HepG2 (cell line): ENCODE measurements at regions not wholly inside any gene's neighbourhood (a gene's known extent, or its start where the extent isn't known, plus 50 kb on each side); places are given as distances from the start of the nearest gene placed in this dataset.

Source experiments
- ATAC-seq: fragments of 200-7000 bp; cut with Tn5 transposase; 3 replicates; pipeline ENCODE4 v1.9.1; 2020; ENCODE audit warnings: mild to moderate bottlenecking, moderate library complexity
- BruUV-seq: library from RNA; stranded (reverse); fragments of 400-500 nt; replicated peaks from 2 replicates; lab custom pipeline; 2021; lab: Mats Ljungman, UMichigan
- CTCF ChIA-PET: fragments of 300-600 bp; formaldehyde crosslinking; extraction: SDS; loops from one replicate; lab custom pipeline; 2021; ENCODE audit warnings: low total read pairs, inconsistent platforms, low intra/inter-chr PET ratio; lab: Yijun Ruan, JAX
- POLR2A ChIA-PET: fragments of 350-600 bp; sonication (Branson Sonifier 250); formaldehyde crosslinking; loops from one replicate; lab custom pipeline; 2020; ENCODE audit warnings: antibody characterized with exemption, inconsistent platforms; lab: Yijun Ruan, JAX
- DNase-seq: peaks from one replicate; pipeline ENCODE4 v3.0.0-alpha.2; 2015; ENCODE audit warnings: low spot score
- FAIRE-seq: peaks from 3 replicates; lab custom pipeline; 2011; peaks lifted over from hg19 to GRCh38; lab: Jason Lieb, UNC
- H2AFZ ChIP-seq: one replicate; pipeline ENCODE4 v1.6.1; 2011; ENCODE audit warnings: low read length, inconsistent platforms
- H3K27ac ChIP-seq: fragments of 300-600 bp; 3 replicates; pipeline ENCODE4 v1.8.0; 2011; ENCODE audit warnings: mixed run types, mild to moderate bottlenecking, mixed read lengths, low read length, inconsistent platforms; ENCODE audit not compliant: insufficient read depth; ENCODE audit errors: extremely low read length
- H3K27me3 ChIP-seq, 2 experiments: fragments of 200-600 bp in 1 of 2; 2 replicates in 1 of 2; 3 replicates in 1 of 2; pipeline versions ENCODE4 v1.6.0 to v1.8.0; 2011; ENCODE audit warnings: low read length in 2 of 2, mild to moderate bottlenecking in 2 of 2, moderate library complexity in 2 of 2, inconsistent platforms in 1 of 2; ENCODE audit not compliant: insufficient read depth in 2 of 2, control insufficient read depth in 1 of 2
- H3K36me3 ChIP-seq, 2 experiments: fragments of 200-600 bp in 1 of 2; replicated peaks in 1 of 2; 2 replicates in 1 of 2; 3 replicates in 1 of 2; pipeline versions ENCODE4 v1.5.1 to v1.8.0; 2011; ENCODE audit warnings: low read length in 2 of 2, inconsistent platforms in 1 of 2; ENCODE audit not compliant: insufficient read depth in 2 of 2, control insufficient read depth in 1 of 2
- H3K4me1 ChIP-seq: 2 replicates; pipeline ENCODE4 v1.5.1; 2012; ENCODE audit warnings: low read length, inconsistent platforms; ENCODE audit not compliant: insufficient read depth
- H3K4me2 ChIP-seq: 2 replicates; pipeline ENCODE4 v1.6.0; 2011; ENCODE audit warnings: low read depth, low read length, inconsistent platforms
- H3K4me3 ChIP-seq, 3 experiments: fragments of 200-600 bp in 1 of 3; sonication (generic), shearing (Covaris generic) in 1 of 3; replicated peaks in 1 of 3; 2 replicates each; pipeline ENCODE4 v1.5.1; 2011 to 2016; ENCODE audit warnings: low read length in 3 of 3, inconsistent platforms in 2 of 3, low read depth in 2 of 3, mild to moderate bottlenecking in 2 of 3, control low read depth in 1 of 3, mixed read lengths in 1 of 3; ENCODE audit not compliant: insufficient read depth in 1 of 3
- H3K79me2 ChIP-seq: one replicate; pipeline ENCODE4 v1.6.1; 2011; ENCODE audit warnings: low read length, inconsistent platforms; ENCODE audit not compliant: insufficient read depth
- H3K9ac ChIP-seq: 2 replicates; pipeline ENCODE4 v1.6.0; 2011; ENCODE audit warnings: mild to moderate bottlenecking, low read depth, low read length, inconsistent platforms; ENCODE audit not compliant: insufficient read depth
- H3K9me3 ChIP-seq: 2 replicates; pipeline ENCODE4 v1.5.1; 2012; ENCODE audit warnings: mild to moderate bottlenecking, low read length
- H4K20me1 ChIP-seq: 2 replicates; pipeline ENCODE4 v1.6.0; 2011; ENCODE audit warnings: inconsistent platforms, mild to moderate bottlenecking, low read length, moderate library complexity; ENCODE audit not compliant: insufficient read depth
- HNRNPL ChIP-seq: fragments of 200-400 bp; formaldehyde crosslinking; IDR thresholded peaks from 2 replicates; pipeline ENCODE4 v1.6.1; 2017; ENCODE audit warnings: mild to moderate bottlenecking, low read depth, low read length
- MAFF ChIP-seq: IDR thresholded peaks from 2 replicates; pipeline ENCODE4 v1.6.1; 2011; ENCODE audit warnings: low read depth, low read length, improper control_type of control experiment
- MAFK ChIP-seq, 2 experiments: IDR thresholded peaks in 1 of 2; conservative IDR thresholded peaks in 1 of 2; 2 replicates each; pipeline ENCODE4 v1.6.1; 2011; ENCODE audit warnings: improper control_type of control experiment in 2 of 2, low read length in 2 of 2
- NCOA5 ChIP-seq: sonication (generic); formaldehyde crosslinking; IDR thresholded peaks from 2 replicates; pipeline ENCODE4 v1.4.0; 2020; ENCODE audit warnings: missing genetic modification reagents
- PAXIP1 ChIP-seq: sonication (generic); formaldehyde crosslinking; conservative IDR thresholded peaks from 2 replicates; pipeline ENCODE4 v1.4.0; 2020; ENCODE audit warnings: mild to moderate bottlenecking, missing genetic modification reagents, moderate library complexity
- RARA ChIP-seq: IDR thresholded peaks from 2 replicates; pipeline ENCODE4 v1.6.1; 2016; ENCODE audit warnings: missing genetic modification reagents, missing compliant biosample characterization
- RNF2 ChIP-seq: fragments of 450-650 bp; conservative IDR thresholded peaks from 2 replicates; pipeline ENCODE4 v1.6.1; 2016; ENCODE audit warnings: low read depth
- SKIL ChIP-seq: sonication (generic); formaldehyde crosslinking; IDR thresholded peaks from 2 replicates; pipeline ENCODE4 v1.8.0; 2022; ENCODE audit warnings: missing genetic modification reagents, mild to moderate bottlenecking, moderate library complexity, borderline replicate concordance
- TARDBP ChIP-seq: sonication (generic); formaldehyde crosslinking; IDR thresholded peaks from 2 replicates; pipeline ENCODE4 v1.8.0; 2022; ENCODE audit warnings: mild to moderate bottlenecking, missing genetic modification reagents
- TOE1 ChIP-seq: sonication (generic); formaldehyde crosslinking; IDR thresholded peaks from 2 replicates; pipeline ENCODE4 v1.4.0; 2020; ENCODE audit warnings: mild to moderate bottlenecking, missing genetic modification reagents
- ZBTB42 ChIP-seq: sonication (generic); formaldehyde crosslinking; IDR thresholded peaks from 2 replicates; pipeline ENCODE4 v1.5.0; 2020; ENCODE audit warnings: mild to moderate bottlenecking, missing genetic modification reagents
- ZNF17 ChIP-seq: sonication (generic); formaldehyde crosslinking; IDR thresholded peaks from 2 replicates; pipeline ENCODE4 v1.5.0; 2020; ENCODE audit warnings: mild to moderate bottlenecking, missing genetic modification reagents
- ZNF260 ChIP-seq: sonication (generic); formaldehyde crosslinking; IDR thresholded peaks from 2 replicates; pipeline ENCODE4 v1.4.0; 2020; ENCODE audit warnings: missing genetic modification reagents, low read depth, mild to moderate bottlenecking, borderline replicate concordance
- WGBS: methylation state at CpG from one replicate; pipeline ENCODE4 v1.1.6; 2017; ENCODE audit warnings: low lambda C conversion rate; 5-methylcytosine and 5-hydroxymethylcytosine counted together
- in situ Hi-C: cut with HindIII; loops from 2 replicates; pipeline ENCODE4 v1.10.0; 2017; ENCODE audit warnings: low pct_unique_long_range_greater_than_20kb; ENCODE audit not compliant: extremely low pct_ligation_motif_present
- intact Hi-C: fragments of 100-400 bp; cut with micrococcal nuclease; formaldehyde crosslinking; loops from one replicate; pipeline ENCODE4 v1.10.0; 2022; ENCODE audit not compliant: unreplicated experiment

- DNase-seq (no peak), FAIRE-seq (no peak), ATAC-seq (no peak)
- no peaks in the 10 kb centered on the region for H4K20me1 ChIP-seq
- no peaks in the 10 kb centered on the region for H3K79me2 ChIP-seq
- no peak overlapping the region for H2AFZ ChIP-seq
- peaks cover 72% of the 10 kb centered on the region for H3K9me3 ChIP-seq
- ChIA-PET POLR2A (no interaction called here), CTCF (no interaction called here)
- intact Hi-C loops, result no loop called here
- TF ChIP-seq RNF2 (no peak), HNRNPL (no peak), TOE1 (CRISPR knock-in tag) (no peak), ZNF17 (no peak), TARDBP (CRISPR knock-in tag) (no peak), SKIL (CRISPR knock-in tag) (no peak)
- H3K27ac ChIP-seq, result no peak overlapping the region
- H3K36me3 ChIP-seq, result no peaks in the 10 kb centered on the region
- H3K4me1 ChIP-seq, result no peaks in the 10 kb centered on the region
- H3K4me3 ChIP-seq, result no peak overlapping the region
- no peaks in the 10 kb centered on the region for H3K27me3 ChIP-seq
- H3K4me2 ChIP-seq, result no peak overlapping the region
- no peak overlapping the region for H3K9ac ChIP-seq
- BruUV-seq, result no TSS peak
- in situ Hi-C loops, result no loop called here
- WGBS, result under 1% methylated on average over 3 of the region's 3 CpGs
Observed at GRCh38 chr4:28636971-28637370, 1776.3 kb downstream of the STIM2 start.

DNA sequence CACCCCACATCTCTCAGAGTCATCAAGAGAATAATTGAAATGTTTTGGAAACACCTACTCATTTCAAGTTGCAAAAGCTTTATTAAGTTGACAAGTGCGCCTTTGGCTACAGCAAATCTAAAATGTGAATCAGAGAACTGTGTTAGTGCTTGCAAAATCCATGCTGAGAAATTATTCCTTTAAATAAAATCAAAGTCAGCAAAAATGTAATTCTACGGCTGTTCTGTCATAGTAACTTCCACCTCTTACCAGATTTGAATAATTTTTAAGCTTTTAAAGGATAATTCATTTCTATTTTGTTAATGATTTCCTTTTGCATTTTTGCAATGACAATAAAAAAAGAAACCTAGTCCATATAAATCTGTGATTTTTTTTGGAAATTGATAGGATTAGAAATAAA lies 1779.1 kb downstream of the STIM2 start:
- FAIRE-seq, result no peak
- WGBS, result 1% methylated on average over 2 of the region's 2 CpGs
- Histone ChIP-seq H3K27ac (no peak overlapping the region), H3K9ac (no peak overlapping the region), H3K4me2 (no peak overlapping the region), H3K4me1 (no peaks in the 10 kb centered on the region), H3K4me3 (no peak overlapping the region), H3K36me3 (no peaks in the 10 kb centered on the region), H2AFZ (no peak overlapping the region), H3K79me2 (no peaks in the 10 kb centered on the region), H3K27me3 (no peaks in the 10 kb centered on the region), H4K20me1 (no peaks in the 10 kb centered on the region), H3K9me3 (peaks cover 47% of the 10 kb centered on the region)
- intact Hi-C loops (no loop called here), in situ Hi-C loops (no loop called here)
- no TSS peak for BruUV-seq
- ATAC-seq, result no peak
- ChIA-PET CTCF (no interaction called here), POLR2A (no interaction called here)
- TF ChIP-seq PAXIP1, result no peak
- no peak for TF ChIP-seq RARA (CRISPR knock-in tag)
- peak; percentile 47 to 74 for TF ChIP-seq MAFK (conservative IDR thresholded peaks at IDR 0.05 in 1 of 2, IDR thresholded peaks at IDR 0.05 in 1 of 2; ENCODE audit: low read length in 2 of 2)
- TF ChIP-seq MAFF, result peak; percentile 43; the same call in 1 of the 2 replicates
- TF ChIP-seq NCOA5 (CRISPR knock-in tag), result no peak
- no peak for TF ChIP-seq ZNF260 (CRISPR knock-in tag)
- no peak for TF ChIP-seq ZBTB42 (CRISPR knock-in tag)
- no peak for DNase-seq
